ENCODE measurements at regions not wholly inside any gene's neighbourhood (a gene's known extent, or its start where the extent isn't known, plus 50 kb on each side); places are given as distances from the start of the nearest gene placed in this dataset.

DNA sequence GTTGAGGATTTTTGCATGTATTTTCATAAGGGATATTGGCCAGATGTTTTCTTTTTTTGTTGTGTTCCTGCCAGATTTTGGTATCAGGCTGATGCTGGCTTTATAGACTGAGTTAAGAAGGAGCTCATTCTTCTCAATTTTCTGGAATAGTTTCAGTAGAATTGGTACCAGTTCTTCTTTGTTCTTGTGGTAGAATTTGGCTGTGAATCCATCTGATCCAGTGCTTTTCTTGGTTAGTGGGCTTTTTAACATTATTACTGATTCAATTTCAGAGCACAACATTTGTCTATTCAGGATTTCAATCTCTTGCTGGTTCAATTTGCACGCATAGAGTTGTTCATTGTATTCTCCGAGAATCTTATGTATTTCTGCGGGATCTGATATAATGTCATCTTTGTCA is 136.5 kb upstream of the FOXG1 start:
- TF ChIP-seq, protein P1, sequence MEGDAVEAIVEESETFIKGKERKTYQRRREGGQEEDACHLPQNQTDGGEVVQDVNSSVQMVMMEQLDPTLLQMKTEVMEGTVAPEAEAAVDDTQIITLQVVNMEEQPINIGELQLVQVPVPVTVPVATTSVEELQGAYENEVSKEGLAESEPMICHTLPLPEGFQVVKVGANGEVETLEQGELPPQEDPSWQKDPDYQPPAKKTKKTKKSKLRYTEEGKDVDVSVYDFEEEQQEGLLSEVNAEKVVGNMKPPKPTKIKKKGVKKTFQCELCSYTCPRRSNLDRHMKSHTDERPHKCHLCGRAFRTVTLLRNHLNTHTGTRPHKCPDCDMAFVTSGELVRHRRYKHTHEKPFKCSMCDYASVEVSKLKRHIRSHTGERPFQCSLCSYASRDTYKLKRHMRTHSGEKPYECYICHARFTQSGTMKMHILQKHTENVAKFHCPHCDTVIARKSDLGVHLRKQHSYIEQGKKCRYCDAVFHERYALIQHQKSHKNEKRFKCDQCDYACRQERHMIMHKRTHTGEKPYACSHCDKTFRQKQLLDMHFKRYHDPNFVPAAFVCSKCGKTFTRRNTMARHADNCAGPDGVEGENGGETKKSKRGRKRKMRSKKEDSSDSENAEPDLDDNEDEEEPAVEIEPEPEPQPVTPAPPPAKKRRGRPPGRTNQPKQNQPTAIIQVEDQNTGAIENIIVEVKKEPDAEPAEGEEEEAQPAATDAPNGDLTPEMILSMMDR (IDR thresholded peaks at IDR 0.05), result no peak
- TF ChIP-seq EZH2 (IDR thresholded peaks at IDR 0.05; ENCODE audit: borderline replicate concordance, insufficient read depth, low read depth, low read length, poor library complexity, severe bottlenecking), result no peak
